Neuronal stem cell (in vitro differentiated cells): ENCODE measurements at regions not wholly inside any gene's neighbourhood (a gene's known extent, or its start where the extent isn't known, plus 50 kb on each side); places are given as distances from the start of the nearest gene placed in this dataset.

ENCODE experiments used
- DNase-seq: peaks from one replicate; pipeline ENCODE4 v3.0.0-alpha.2; 2013; ENCODE audit warnings: low spot score
- H2AFZ ChIP-seq: one replicate; pipeline ENCODE4 v1.6.1; 2013; ENCODE audit warnings: mild to moderate bottlenecking, low read length, inconsistent platforms
- H2AK5ac ChIP-seq: 2 replicates; pipeline ENCODE4 v1.6.1; 2013; ENCODE audit warnings: low read depth, mild to moderate bottlenecking, inconsistent platforms, low read length, moderate library complexity, mixed read lengths
- H2BK120ac ChIP-seq: 2 replicates; pipeline ENCODE4 v1.6.1; 2013; ENCODE audit warnings: low read depth, mild to moderate bottlenecking, inconsistent platforms, low read length, moderate library complexity, mixed read lengths
- H2BK12ac ChIP-seq: one replicate; pipeline ENCODE4 v1.6.1; 2013; ENCODE audit warnings: low read length, inconsistent platforms
- H2BK15ac ChIP-seq: 2 replicates; pipeline ENCODE4 v1.6.1; 2013; ENCODE audit warnings: mild to moderate bottlenecking, low read length, inconsistent platforms, mixed read lengths
- H2BK5ac ChIP-seq: one replicate; pipeline ENCODE4 v1.6.1; 2013; ENCODE audit warnings: inconsistent platforms, mild to moderate bottlenecking, low read length, moderate library complexity
- H3K14ac ChIP-seq: one replicate; pipeline ENCODE4 v1.6.1; 2013; ENCODE audit warnings: low read length, inconsistent platforms
- H3K18ac ChIP-seq: 2 replicates; pipeline ENCODE4 v1.6.1; 2013; ENCODE audit warnings: low read length, inconsistent platforms
- H3K23ac ChIP-seq: 2 replicates; pipeline ENCODE4 v1.6.1; 2013; ENCODE audit warnings: low read depth, mild to moderate bottlenecking, mixed read lengths, low read length, inconsistent platforms; ENCODE audit not compliant: poor library complexity
- H3K27ac ChIP-seq: replicated peaks from 3 replicates; pipeline ENCODE4 v1.5.1; 2013; ENCODE audit warnings: low read length, inconsistent platforms
- H3K27me3 ChIP-seq, 3 experiments: 2 replicates each; pipeline ENCODE4 v1.6.1; 2013; ENCODE audit warnings: low read length in 3 of 3, mild to moderate bottlenecking in 2 of 3, inconsistent platforms in 1 of 3, low read depth in 1 of 3, mixed read lengths in 1 of 3, moderate library complexity in 1 of 3; ENCODE audit not compliant: control insufficient read depth in 3 of 3, insufficient read depth in 3 of 3
- H3K36me3 ChIP-seq, 2 donors: replicated peaks in 1 of 2; 2 replicates each; pipeline ENCODE4 v1.6.1; 2013; ENCODE audit warnings: low read length in 2 of 2; ENCODE audit not compliant: control insufficient read depth in 2 of 2, insufficient read depth in 2 of 2
- H3K4ac ChIP-seq: 2 replicates; pipeline ENCODE4 v1.6.1; 2013; ENCODE audit warnings: inconsistent platforms, mild to moderate bottlenecking, low read length, moderate library complexity
- H3K4me1 ChIP-seq, 2 donors: 1 replicate in 1 of 2; 2 replicates in 1 of 2; pipeline ENCODE4 v1.6.1; 2013; ENCODE audit warnings: low read length in 2 of 2, low read depth in 1 of 2; ENCODE audit not compliant: control insufficient read depth in 2 of 2, insufficient read depth in 1 of 2
- H3K4me2 ChIP-seq: one replicate; pipeline ENCODE4 v1.6.1; 2013; ENCODE audit warnings: mild to moderate bottlenecking, low read length, inconsistent platforms; ENCODE audit not compliant: insufficient read depth, poor library complexity, severe bottlenecking
- H3K4me3 ChIP-seq, 2 donors: 2 replicates each; pipeline ENCODE4 v1.5.1; 2013; ENCODE audit warnings: low read length in 2 of 2, mild to moderate bottlenecking in 2 of 2, inconsistent platforms in 1 of 2, moderate library complexity in 1 of 2
- H3K79me1 ChIP-seq: one replicate; pipeline ENCODE4 v1.6.1; 2013; ENCODE audit warnings: low read depth, mild to moderate bottlenecking, inconsistent platforms, low read length, moderate library complexity
- H3K9ac ChIP-seq: one replicate; pipeline ENCODE4 v1.6.1; 2013; ENCODE audit warnings: mild to moderate bottlenecking, low read depth, low read length, inconsistent platforms; ENCODE audit not compliant: poor library complexity
- H3K9me3 ChIP-seq, 2 donors: replicated peaks in 1 of 2; 2 replicates each; pipeline versions ENCODE3 to v1.6.1; 2013; ENCODE audit warnings: low read length in 2 of 2, mild to moderate bottlenecking in 2 of 2, inconsistent platforms in 1 of 2, low read depth in 1 of 2, mixed read lengths in 1 of 2, moderate library complexity in 1 of 2; ENCODE audit not compliant: control insufficient read depth in 2 of 2, insufficient read depth in 1 of 2
- H4K8ac ChIP-seq: one replicate; pipeline ENCODE4 v1.6.1; 2013; ENCODE audit warnings: low read depth, mild to moderate bottlenecking, inconsistent platforms, low read length, moderate library complexity
- H4K91ac ChIP-seq: one replicate; pipeline ENCODE4 v1.6.1; 2013; ENCODE audit warnings: low read length, low read depth, mild to moderate bottlenecking, inconsistent platforms; ENCODE audit not compliant: poor library complexity
- WGBS, 2 donors: extraction: QIAGEN DNeasy Blood & Tissue Kit; methylation state at CpG; one replicate each; pipeline ENCODE4 v1.1.7; 2013; ENCODE audit warnings: missing lambda C conversion rate in 2 of 2, mixed read lengths in 1 of 2; ENCODE audit not compliant: insufficient read length in 2 of 2, insufficient replicate concordance in 1 of 2; ENCODE audit errors: extremely low coverage in 2 of 2; 5-methylcytosine and 5-hydroxymethylcytosine counted together

DNA sequence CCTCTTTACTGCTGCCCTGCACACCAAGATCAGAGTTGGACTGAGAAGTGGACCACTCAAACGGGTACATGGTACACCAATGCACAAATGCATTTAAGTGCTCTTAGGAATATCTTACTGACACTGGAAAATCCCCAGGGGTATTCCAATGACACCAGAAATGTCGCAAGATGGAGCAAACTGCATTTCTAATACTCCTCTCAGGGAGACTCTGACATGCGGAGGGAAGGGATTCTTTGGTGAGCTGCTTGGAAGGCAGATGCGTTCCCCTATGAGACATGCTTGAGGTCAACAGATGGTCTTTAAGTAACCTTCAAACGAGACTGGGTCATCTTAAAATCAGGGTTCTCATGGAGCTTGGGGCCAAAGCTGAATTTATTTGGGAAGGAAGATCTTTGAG lies 521.8 kb upstream of the TCF4 start:
- Histone ChIP-seq H3K27ac (no peak overlapping the region), H3K9ac (no peak overlapping the region), H4K91ac (no peak overlapping the region), H3K4ac (no peak overlapping the region), H3K14ac (no peak overlapping the region), H2AK5ac (no peak overlapping the region), H3K79me1 (no peaks in the 10 kb centered on the region), H2BK12ac (no peak overlapping the region), H3K36me3 (no peaks in the 10 kb centered on the region), H2BK120ac (no peak overlapping the region), H3K27me3 (no peaks in the 10 kb centered on the region), H3K9me3 (peaks cover 2 to 13% of the 10 kb centered on the region in 2 donors), H2AFZ (no peak overlapping the region), H3K4me3 (no peak overlapping the region), H3K4me2 (no peak overlapping the region), H2BK5ac (no peak overlapping the region), H3K23ac (no peak overlapping the region), H4K8ac (no peak overlapping the region), H3K18ac (no peak overlapping the region), H3K4me1 (peaks cover 3 to 23% of the 10 kb centered on the region in 2 donors), H2BK15ac (no peak overlapping the region)
- no CpG with 5 or more reads among the region's 5 CpGs for WGBS, 2 donors
- no peak for DNase-seq

DNA sequence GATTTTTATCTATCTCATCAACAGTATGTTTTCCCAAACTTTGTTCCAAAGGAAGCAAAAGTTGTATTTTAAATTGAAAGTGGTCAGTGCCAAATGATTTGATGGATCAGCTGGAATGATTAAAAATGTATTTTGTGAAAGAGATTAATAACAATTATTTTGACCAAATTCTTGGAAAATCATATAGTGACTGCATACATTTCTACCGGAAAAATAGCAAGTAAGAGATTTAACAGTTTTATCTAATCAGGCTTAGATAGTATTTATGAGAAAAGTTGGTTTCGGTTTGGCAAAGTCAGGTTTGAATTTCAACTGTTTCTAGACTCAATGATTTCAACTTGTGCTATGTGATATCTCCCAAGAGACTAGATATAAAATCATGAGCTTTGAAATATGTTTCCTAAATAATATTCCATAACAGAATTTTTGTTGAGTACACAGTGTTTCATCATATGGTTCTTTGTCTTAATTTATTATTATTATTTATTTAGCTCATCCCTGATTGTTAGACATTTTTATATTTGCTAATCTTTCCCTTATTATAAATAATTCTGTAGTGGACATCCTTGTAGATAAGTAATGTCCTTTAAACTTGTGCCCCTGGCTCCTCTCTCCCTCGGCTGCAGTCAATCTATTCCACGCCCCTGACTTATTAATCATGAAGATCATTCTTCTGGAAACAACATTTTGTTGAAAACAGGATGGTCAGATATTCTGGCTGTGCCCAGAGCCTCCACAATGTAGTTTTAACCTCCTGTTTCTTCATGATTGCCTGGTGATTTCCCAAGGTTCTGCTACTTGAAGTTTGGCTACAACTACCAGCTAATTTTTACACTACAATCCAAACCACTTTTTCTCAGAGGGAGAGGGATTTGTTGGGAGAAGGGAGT lies 520.7 kb upstream of the TCF4 start:
- Histone ChIP-seq H3K79me1 (no peaks in the 10 kb centered on the region), H2BK12ac (no peak overlapping the region), H2BK15ac (no peak overlapping the region), H3K27me3 (no peaks in the 10 kb centered on the region), H3K23ac (no peak overlapping the region), H2BK120ac (no peak overlapping the region), H3K4me2 (no peak overlapping the region), H4K8ac (no peak overlapping the region), H3K4me3 (no peak overlapping the region), H3K14ac (no peak overlapping the region), H4K91ac (no peak overlapping the region), H2BK5ac (no peak overlapping the region), H3K18ac (no peak overlapping the region), H2AFZ (peak overlapping the region; percentile 14), H3K4me1 (peaks cover 3 to 23% of the 10 kb centered on the region in 2 donors), H3K9ac (no peak overlapping the region), H3K27ac (no peak overlapping the region), H3K4ac (no peak overlapping the region), H3K9me3 (peaks cover 2 to 24% of the 10 kb centered on the region in 2 donors), H2AK5ac (no peak overlapping the region), H3K36me3 (no peaks in the 10 kb centered on the region)
- no CpG with 5 or more reads among the region's 4 CpGs for WGBS, 2 donors
- DNase-seq = no peak

DNA sequence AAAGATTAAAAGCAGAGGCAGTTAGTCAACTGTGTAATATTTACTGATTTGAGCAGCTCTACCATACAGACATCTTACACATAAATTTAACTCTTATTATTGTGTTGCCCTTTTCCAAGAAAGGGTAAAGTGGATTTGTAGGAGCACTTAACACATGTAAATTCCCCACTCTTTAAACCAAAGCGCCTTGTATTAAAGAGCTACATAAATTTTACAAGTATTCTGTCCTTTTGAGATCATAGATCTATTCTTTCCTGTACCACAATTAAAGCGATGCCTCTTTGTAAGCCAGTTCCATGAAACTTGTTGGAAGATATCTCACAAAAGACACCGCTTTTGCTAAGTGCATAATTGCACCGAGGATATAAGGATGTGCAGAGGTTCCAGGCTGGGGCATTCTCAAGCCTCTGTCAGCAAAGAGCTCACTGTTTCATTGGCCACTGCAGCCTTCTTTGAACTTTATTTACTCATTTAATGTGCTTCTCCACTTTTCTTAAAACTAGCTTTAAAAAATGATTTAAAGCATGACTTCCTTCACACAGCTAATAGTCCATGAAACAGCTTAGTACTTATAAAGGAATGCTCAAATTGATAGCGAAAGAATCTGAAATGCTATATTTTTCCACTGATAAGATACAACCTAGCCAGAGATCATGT lies 520.0 kb upstream of the TCF4 start:
- Histone ChIP-seq H3K27me3 (no peaks in the 10 kb centered on the region), H4K8ac (no peak overlapping the region), H3K9me3 (peaks cover 2 to 30% of the 10 kb centered on the region in 2 donors), H2BK120ac (no peak overlapping the region), H2AFZ (peak overlapping the region; percentile 14), H2BK15ac (no peak overlapping the region), H3K4me3 (no peak overlapping the region), H3K36me3 (no peaks in the 10 kb centered on the region), H3K79me1 (no peaks in the 10 kb centered on the region), H2BK5ac (no peak overlapping the region), H4K91ac (no peak overlapping the region), H3K14ac (no peak overlapping the region), H3K9ac (no peak overlapping the region), H3K27ac (no peak overlapping the region), H3K4ac (no peak overlapping the region), H3K18ac (no peak overlapping the region), H2AK5ac (no peak overlapping the region), H2BK12ac (no peak overlapping the region), H3K23ac (no peak overlapping the region), H3K4me2 (no peak overlapping the region), H3K4me1 (peaks cover 3 to 20% of the 10 kb centered on the region in 2 donors)
- no peak for DNase-seq
- WGBS, 2 donors = no CpG with 5 or more reads among the region's 5 CpGs

DNA sequence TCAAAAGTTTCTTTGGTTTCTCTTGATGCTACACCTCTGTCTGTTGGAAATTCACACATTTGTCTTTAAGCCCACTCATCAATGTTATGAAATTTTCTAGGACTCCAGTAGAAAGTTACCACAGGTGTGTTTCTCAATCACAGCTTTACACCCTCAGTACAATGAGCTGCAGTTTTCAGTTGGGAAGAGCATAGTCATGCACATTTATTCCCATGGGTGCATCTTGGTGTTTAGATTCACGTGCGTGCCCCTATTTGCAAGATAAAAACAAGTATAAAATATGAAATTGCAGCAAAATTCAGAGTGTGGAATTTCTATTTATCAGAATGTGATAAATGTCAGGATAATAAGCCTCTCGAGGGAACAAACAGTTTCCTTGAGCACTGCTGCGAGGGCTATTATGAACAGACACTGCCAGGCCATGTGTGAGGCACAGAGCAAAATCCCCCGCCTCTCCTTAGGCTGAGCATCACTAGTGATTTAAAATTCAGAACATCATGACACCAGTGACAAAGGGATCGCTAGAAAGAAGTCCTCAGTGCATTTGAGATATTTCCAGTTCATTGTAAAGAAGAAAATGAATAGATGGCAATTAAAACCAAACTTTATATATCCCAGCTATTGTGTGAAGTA lies 512.2 kb upstream of the TCF4 start:
- Histone ChIP-seq H4K91ac (no peak overlapping the region), H3K14ac (no peak overlapping the region), H3K79me1 (no peaks in the 10 kb centered on the region), H3K18ac (no peak overlapping the region), H2AFZ (no peak overlapping the region), H3K36me3 (no peaks in the 10 kb centered on the region), H3K4me3 (no peak overlapping the region), H2BK15ac (no peak overlapping the region), H3K4me1 (peaks cover 0 to 7% of the 10 kb centered on the region in 2 donors), H3K4ac (no peak overlapping the region), H2BK12ac (no peak overlapping the region), H2BK5ac (no peak overlapping the region), H4K8ac (no peak overlapping the region), H3K4me2 (no peak overlapping the region), H2AK5ac (no peak overlapping the region), H3K23ac (no peak overlapping the region), H3K27ac (no peak overlapping the region), H3K9me3 (peaks cover 0 to 21% of the 10 kb centered on the region in 2 donors), H3K9ac (no peak overlapping the region), H2BK120ac (no peak overlapping the region), H3K27me3 (no peaks in the 10 kb centered on the region)
- DNase-seq = no peak
- no CpG with 5 or more reads among the region's 6 CpGs for WGBS, 2 donors
